ENCODE measurements at regions not wholly inside any gene's neighbourhood (a gene's known extent, or its start where the extent isn't known, plus 50 kb on each side); places are given as distances from the start of the nearest gene placed in this dataset.

DNA sequence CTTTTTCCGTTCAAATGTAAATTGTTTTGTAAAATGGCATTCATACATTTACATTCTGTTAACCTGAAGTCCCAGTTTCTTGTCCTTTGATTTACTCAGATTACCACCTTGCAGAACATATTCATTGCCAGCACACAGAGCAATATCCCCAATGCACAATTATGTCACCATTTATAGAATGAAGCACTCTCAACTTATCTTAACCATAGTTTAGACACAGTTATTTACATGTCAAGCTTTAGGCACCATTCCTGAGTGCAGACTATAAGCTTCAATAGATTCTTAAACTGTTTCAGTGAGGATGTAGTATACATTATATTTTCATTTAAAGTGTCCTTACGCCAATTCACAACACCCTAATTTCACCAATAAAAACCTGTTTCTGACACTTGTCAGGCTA is 1977.9 kb downstream of the SUCLG1 start:
- DNase-seq (ENCODE audit: low read depth) = no peak
- TF ChIP-seq, protein P1, sequence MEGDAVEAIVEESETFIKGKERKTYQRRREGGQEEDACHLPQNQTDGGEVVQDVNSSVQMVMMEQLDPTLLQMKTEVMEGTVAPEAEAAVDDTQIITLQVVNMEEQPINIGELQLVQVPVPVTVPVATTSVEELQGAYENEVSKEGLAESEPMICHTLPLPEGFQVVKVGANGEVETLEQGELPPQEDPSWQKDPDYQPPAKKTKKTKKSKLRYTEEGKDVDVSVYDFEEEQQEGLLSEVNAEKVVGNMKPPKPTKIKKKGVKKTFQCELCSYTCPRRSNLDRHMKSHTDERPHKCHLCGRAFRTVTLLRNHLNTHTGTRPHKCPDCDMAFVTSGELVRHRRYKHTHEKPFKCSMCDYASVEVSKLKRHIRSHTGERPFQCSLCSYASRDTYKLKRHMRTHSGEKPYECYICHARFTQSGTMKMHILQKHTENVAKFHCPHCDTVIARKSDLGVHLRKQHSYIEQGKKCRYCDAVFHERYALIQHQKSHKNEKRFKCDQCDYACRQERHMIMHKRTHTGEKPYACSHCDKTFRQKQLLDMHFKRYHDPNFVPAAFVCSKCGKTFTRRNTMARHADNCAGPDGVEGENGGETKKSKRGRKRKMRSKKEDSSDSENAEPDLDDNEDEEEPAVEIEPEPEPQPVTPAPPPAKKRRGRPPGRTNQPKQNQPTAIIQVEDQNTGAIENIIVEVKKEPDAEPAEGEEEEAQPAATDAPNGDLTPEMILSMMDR (IDR thresholded peaks at IDR 0.05; ENCODE audit: low read depth, low read length, missing control alignments) = no peak
- no peak overlapping the region for H3K4me3 ChIP-seq (ENCODE audit: low read depth, low read length)

DNA sequence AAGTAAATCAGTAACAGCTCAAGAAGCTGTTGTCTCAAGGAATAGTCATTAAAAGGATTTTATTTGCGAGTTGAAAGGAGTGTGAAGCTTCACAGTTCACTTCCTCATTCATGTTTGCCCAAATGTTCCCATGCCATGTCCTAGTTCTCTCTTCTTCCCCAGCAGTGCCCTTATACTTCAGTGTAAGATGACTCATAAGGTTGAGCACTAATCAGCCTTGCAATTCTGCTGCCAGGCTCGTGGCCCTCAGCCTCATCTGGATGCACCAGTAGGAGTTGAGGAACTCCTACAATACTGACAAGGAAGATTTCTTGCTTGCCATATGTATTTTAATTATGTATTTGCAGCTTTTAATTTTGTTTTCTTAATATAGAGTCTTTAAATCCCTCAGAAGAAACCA is 1980.4 kb downstream of the SUCLG1 start:
- TF ChIP-seq, protein P1 (IDR thresholded peaks at IDR 0.05; ENCODE audit: low read depth, low read length, missing control alignments) = no peak
- no peak for DNase-seq (ENCODE audit: low read depth)
- H3K4me3 ChIP-seq (ENCODE audit: low read depth, low read length) = no peak overlapping the region

DNA sequence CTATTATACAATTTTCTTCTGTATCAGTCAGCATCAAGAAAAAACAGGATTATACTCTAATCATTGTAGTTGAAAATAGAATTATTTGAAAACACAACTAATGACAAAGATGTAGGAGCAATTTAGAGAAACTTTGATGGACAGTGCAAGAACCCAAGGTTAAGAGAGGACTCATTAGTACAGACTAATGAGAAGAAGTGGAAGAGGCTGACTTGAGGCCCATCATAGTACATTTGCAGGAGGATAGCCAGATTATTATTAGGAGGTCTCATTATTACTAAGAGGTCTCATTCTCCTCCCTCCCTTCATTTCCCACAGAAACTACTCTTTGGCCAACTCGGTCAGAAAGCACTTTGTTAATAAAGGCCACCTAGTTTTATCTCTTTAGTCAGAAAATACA is 1983.0 kb downstream of the SUCLG1 start:
- no peak overlapping the region for H3K4me3 ChIP-seq (ENCODE audit: low read depth, low read length)
- TF ChIP-seq, protein P1 (IDR thresholded peaks at IDR 0.05; ENCODE audit: low read depth, low read length, missing control alignments) = no peak
- no peak for DNase-seq (ENCODE audit: low read depth)

DNA sequence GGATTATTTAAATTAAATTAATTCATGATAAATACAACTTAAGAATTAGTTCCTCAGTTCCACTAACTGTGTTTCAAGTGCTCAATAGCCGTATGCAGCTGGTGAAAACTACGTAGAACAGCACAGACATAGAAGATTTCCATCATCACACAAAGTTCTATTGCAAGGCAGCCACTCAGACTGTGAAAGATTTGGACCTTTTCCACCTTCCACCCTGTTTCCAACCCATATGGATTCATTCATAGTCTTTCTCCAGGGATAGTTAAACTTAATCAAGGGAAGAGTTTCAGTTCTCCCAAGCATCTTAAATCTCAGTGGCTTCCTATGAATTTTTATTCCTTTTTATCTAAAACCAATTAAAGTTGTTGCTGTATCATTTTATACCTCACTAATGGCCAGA is 2030.8 kb downstream of the SUCLG1 start:
- H3K4me3 ChIP-seq (ENCODE audit: low read depth, low read length) = no peak overlapping the region
- DNase-seq (ENCODE audit: low read depth) = no peak
- TF ChIP-seq, protein P1 (IDR thresholded peaks at IDR 0.05; ENCODE audit: low read depth, low read length, missing control alignments) = no peak

DNA sequence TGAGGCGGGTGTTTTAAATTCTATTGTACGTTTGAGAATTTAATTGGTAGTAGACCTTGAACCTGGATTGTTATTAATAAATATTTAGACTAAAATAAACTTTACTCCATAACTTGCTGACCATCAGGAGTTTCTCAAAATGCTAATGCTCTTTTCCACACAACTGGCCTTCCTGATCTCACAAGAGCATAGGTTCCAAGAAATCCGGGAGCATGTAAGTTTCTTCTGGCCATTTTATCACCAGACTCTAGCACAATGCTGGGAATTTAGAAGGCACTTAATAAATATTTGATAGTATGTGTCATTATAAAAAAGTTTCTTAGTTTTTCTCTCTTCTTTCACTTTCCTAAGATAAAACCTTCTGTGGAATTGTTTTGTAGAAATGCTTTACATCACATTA is 2047.1 kb downstream of the SUCLG1 start:
- no peak overlapping the region for H3K4me3 ChIP-seq (ENCODE audit: low read depth, low read length)
- TF ChIP-seq, protein P1 (IDR thresholded peaks at IDR 0.05; ENCODE audit: low read depth, low read length, missing control alignments) = no peak
- DNase-seq (ENCODE audit: low read depth) = no peak

DNA sequence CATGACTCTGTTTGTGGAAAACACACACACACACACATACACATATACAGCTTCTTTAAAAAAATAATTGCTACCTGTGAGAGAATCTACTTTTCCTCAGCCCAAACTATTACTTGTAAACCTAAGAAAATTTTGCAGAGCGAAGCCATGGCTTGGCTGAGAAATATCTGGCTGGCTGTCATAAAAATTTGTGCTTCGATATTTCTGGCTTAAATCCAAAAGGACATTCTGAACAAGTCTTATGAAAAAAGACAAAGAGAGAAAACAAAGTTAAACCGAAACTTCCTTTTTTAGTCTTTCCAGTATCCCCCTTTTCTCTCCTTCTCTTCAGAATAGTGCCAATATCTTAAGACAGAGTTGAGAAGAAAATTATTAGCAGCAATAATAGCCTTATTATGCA is 2048.0 kb downstream of the SUCLG1 start:
- H3K4me3 ChIP-seq (ENCODE audit: low read depth, low read length) = no peak overlapping the region
- TF ChIP-seq, protein P1 (IDR thresholded peaks at IDR 0.05; ENCODE audit: low read depth, low read length, missing control alignments) = no peak
- DNase-seq (ENCODE audit: low read depth) = no peak

DNA sequence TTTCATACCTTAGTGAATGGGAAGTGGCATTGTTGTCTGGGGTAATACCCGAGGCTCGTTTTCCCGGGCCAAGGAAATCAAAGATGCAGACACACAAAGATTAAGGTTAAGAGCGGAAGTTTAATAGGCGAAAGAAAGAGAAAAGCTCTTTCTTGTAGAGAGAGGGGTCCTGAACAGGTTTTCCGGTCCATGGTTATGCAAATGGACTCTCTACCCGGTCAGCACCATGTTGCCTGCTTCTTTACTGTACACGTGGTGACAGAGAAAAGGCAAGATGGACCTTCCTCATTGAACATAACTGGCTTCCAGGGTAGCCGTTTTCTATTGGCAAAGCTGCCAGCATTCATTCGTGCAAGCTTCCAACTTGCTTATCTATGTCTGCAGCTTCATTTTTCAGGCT is 2063.5 kb downstream of the SUCLG1 start:
- no peak overlapping the region for H3K4me3 ChIP-seq (ENCODE audit: low read depth, low read length)
- TF ChIP-seq, protein P1 (IDR thresholded peaks at IDR 0.05; ENCODE audit: low read depth, low read length, missing control alignments) = no peak
- no peak for DNase-seq (ENCODE audit: low read depth)
